Activated naive CD4-positive, alpha-beta T cell treated with Interleukin-2 at 50 U/mL for 16 hours (primary cell): ENCODE measurements at regions not wholly inside any gene's neighbourhood (a gene's known extent, or its start where the extent isn't known, plus 50 kb on each side); places are given as distances from the start of the nearest gene placed in this dataset.
"Not testable (repeated sequence)": the region's sequence is repeated elsewhere in the genome, so short reads cannot be mapped to it uniquely, and the experiment has no call there.

Experiments used
- DNase-seq: peaks from one replicate; pipeline ENCODE4 v3.0.0-alpha.2; 2020

GRCh38 chr2:64745562-64745961, 91.8 kb upstream of the SERTAD2 start:
- no peak for DNase-seq

GRCh38 chr2:64747690-64748091, 94.0 kb upstream of the SERTAD2 start:
- DNase-seq = not testable (repeated sequence)

- DNase-seq = no peak
These were observed 94.4 kb upstream of the SERTAD2 start for GRCh38 chr2:64748147-64748546.

GRCh38 chr2:64748561-64748960, 94.8 kb upstream of the SERTAD2 start:
- no peak for DNase-seq

- DNase-seq = no peak
These were observed 95.7 kb upstream of the SERTAD2 start for GRCh38 chr2:64749446-64749845.

- peak; percentile 32 for DNase-seq
These were observed 96.5 kb upstream of the SERTAD2 start for GRCh38 chr2:64750001-64750816.

- peak; percentile 99 for DNase-seq
These were observed 97.1 kb upstream of the SERTAD2 start for GRCh38 chr2:64750817-64751285.

- no peak for DNase-seq
These were observed 97.9 kb upstream of the SERTAD2 start for GRCh38 chr2:64751286-64752260.

- DNase-seq = no peak
These were observed 99.7 kb upstream of the SERTAD2 start for GRCh38 chr2:64753399-64753798.

- no peak for DNase-seq
These were observed 100.9 kb upstream of the SERTAD2 start for GRCh38 chr2:64754570-64754969.

GRCh38 chr2:64757126-64757525, 103.4 kb upstream of the SERTAD2 start:
- no peak for DNase-seq

- no peak for DNase-seq
These were observed 106.4 kb upstream of the SERTAD2 start for GRCh38 chr2:64760128-64760527.

- DNase-seq = no peak
These were observed 108.7 kb upstream of the SERTAD2 start for GRCh38 chr2:64762301-64762997.

- no peak for DNase-seq
These were observed 109.4 kb upstream of the SERTAD2 start for GRCh38 chr2:64763126-64763525.

- no peak for DNase-seq
These were observed 111.6 kb upstream of the SERTAD2 start for GRCh38 chr2:64765160-64765805.

- no peak for DNase-seq
These were observed 113.3 kb upstream of the SERTAD2 start for GRCh38 chr2:64766841-64767669.

- peak; percentile 79 for DNase-seq
These were observed 114.2 kb upstream of the SERTAD2 start for GRCh38 chr2:64767670-64768468.

- DNase-seq = no peak
These were observed 114.8 kb upstream of the SERTAD2 start for GRCh38 chr2:64768491-64769005.

- DNase-seq = no peak
These were observed 115.8 kb upstream of the SERTAD2 start for GRCh38 chr2:64769392-64770044.
